ENCODE measurements at regions not wholly inside any gene's neighbourhood (a gene's known extent, or its start where the extent isn't known, plus 50 kb on each side); places are given as distances from the start of the nearest gene placed in this dataset.

GRCh38 chr6:44004625-44005506 is 122.4 kb downstream of the MRPL14 start:
- TF ChIP-seq, protein P1, sequence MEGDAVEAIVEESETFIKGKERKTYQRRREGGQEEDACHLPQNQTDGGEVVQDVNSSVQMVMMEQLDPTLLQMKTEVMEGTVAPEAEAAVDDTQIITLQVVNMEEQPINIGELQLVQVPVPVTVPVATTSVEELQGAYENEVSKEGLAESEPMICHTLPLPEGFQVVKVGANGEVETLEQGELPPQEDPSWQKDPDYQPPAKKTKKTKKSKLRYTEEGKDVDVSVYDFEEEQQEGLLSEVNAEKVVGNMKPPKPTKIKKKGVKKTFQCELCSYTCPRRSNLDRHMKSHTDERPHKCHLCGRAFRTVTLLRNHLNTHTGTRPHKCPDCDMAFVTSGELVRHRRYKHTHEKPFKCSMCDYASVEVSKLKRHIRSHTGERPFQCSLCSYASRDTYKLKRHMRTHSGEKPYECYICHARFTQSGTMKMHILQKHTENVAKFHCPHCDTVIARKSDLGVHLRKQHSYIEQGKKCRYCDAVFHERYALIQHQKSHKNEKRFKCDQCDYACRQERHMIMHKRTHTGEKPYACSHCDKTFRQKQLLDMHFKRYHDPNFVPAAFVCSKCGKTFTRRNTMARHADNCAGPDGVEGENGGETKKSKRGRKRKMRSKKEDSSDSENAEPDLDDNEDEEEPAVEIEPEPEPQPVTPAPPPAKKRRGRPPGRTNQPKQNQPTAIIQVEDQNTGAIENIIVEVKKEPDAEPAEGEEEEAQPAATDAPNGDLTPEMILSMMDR (IDR thresholded peaks at IDR 0.05) = no peak
- TF ChIP-seq POLR2A (IDR thresholded peaks at IDR 0.05) = no peak

All from breast epithelium (tissue), 3 donors.